Inflammatory macrophage treated with lipopolysaccharide for 1 hour (primary cell): ENCODE measurements at regions not wholly inside any gene's neighbourhood (a gene's known extent, or its start where the extent isn't known, plus 50 kb on each side); places are given as distances from the start of the nearest gene placed in this dataset.

ENCODE experiments used
- DNase-seq, 2 donors: peaks; one replicate each; pipeline ENCODE4 v3.0.0-alpha.2; 2020 to 2022

GRCh38 chr18:56270671-56271250 is 367.6 kb downstream of the TXNL1 start:
- DNase-seq, result no peak

- DNase-seq, result no peak
Measured at GRCh38 chr18:56269958-56270357, 368.4 kb downstream of the TXNL1 start.

DNA sequence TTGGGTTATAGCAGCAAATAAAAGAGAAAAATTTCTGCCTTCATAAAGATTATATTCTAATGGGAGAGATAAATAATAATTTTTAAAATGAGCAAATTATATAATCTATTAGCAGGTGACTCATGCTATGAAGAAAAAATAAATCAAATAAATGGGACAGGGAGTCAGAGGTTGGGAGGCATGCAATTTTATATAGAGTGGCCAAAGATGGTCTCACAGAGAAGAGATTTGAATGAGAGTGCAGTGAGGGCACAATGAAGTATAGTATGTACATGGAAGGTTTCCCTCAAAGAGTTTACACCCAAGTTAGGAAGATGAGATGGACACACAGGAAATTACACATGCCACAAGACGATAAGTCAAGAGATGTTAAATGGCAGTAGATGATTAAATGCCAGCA is 369.4 kb downstream of the TXNL1 start:
- no peak for DNase-seq

- no peak for DNase-seq
Measured at GRCh38 chr18:56267334-56267733, 371.1 kb downstream of the TXNL1 start.

DNA sequence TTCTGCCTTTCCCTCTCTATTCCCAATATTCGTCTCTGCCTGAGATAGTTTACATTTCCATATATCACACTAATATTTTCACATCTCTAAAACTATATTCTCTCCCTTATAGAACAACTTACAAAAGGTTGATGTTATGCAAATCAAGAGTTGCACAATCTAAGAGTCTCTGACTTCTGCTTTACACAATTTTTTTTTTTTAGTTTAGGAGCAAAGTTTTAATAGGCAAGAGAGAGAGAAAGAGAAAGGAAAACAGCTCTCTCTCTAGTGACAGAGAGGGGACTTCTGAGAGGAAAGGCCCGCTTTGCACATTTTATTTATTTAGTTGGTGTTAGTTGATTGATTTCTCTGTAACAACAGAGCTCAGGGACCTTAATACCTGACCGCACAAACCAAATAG is 380.2 kb downstream of the TXNL1 start:
- DNase-seq, result peak; percentile 94 to 96

DNA sequence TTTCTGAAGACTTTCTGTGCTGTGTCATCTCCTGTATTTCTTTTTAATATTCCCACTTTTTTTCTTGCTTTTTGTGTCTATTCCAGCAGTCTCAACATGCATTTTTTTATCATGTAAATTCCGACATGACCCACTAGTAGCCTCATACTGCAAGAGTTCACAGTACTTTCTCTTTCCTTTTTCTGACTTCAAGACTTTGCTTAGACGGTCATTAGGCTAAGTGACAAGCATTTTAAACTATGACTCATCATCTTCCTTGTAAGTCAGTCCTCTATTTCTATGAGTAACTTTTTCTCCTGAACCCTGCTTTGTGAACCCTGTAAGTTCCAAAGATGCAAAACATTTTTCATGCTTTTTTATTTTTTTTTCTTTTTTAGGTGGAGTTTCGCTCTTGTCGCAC is 381.2 kb downstream of the TXNL1 start:
- DNase-seq, result peak; percentile 84 to 95

DNA sequence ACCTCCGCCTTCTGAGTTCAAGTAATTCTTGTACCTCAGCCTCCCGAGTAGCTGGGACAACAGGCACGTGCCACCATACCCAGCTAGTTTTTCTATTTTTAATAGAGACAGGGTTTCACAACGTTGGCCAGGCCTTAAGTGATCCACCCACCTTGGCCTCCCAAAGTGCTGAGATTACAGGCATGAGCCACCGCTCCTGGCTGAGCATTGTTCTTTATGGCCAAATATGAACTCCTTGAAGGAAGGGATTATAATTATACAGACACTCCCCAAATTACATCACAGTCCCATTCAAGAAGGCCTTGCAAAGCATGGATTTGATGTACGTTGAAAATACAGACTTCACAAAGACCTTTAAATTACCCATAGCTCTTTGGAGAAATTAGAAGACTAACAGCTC is 381.7 kb downstream of the TXNL1 start:
- DNase-seq, result no peak

DNA sequence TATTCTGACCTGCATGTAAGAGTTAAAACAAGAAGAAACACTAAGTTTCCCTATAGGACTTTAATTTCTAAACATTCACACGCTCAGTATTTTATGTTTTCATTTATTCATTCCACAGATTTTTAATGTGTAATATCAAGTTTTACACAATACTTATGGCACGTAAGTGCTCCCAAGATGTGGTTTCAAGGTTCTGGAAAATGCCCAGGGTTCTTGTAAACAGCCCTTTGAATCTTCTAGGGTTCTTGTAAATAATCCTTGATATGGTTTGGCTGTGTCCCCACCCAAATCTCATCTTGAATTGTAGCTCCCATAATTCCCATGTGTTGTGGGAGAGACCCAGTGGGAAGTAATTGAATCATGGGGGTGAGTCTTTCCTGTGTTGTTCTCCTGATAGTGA is 383.0 kb downstream of the TXNL1 start:
- no peak for DNase-seq

DNA sequence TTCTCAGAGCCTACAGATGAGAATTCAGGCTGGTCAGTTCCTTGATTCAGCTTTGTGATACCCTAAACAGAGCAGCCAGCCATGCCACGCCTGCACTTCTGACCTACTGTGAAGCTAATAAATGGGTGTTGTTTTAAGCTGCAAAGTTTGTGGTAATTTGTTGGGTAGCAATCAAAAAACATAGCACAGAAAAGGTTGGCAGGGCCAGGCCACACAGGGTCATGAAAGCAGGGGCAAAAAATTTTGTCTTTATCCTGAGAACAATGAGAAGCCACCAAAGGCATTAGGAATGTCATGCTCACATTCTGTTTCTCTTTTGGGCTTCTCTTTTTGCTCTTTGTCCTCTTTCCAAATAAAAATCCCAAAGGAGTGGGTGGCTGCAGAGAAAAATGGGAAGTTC is 385.9 kb downstream of the TXNL1 start:
- DNase-seq, result peak in 1 of 2 donors; percentile 17

DNA sequence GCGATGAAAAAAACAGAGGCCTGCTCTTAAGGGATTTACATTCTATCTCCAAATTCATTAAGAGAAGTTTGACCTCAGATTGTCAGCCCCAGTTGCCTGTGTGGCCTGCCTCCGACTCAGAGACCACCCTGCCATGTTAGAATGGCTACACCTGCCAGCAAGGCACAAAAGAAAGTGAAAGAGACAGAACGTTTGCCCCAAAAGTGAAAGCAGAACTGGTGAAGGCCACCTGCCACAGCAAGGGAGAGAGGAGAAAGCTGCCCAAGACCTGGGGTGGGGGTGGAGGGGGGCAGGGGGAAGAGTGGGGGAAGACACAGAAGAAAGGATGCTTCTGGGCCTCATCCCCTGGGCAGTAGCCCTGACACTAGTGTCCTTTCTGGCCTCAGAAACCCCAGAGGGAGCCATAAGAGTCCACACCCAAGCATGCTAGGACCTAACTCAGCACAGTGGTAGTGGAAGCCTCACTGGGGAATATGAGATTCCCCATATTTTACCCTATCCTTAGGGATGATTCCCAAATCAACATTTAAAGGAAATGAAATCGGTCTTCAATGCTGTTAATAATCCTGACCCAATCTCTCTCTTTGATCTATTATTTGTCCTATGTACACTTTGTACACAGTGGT is 389.7 kb downstream of the TXNL1 start:
- no peak for DNase-seq

DNA sequence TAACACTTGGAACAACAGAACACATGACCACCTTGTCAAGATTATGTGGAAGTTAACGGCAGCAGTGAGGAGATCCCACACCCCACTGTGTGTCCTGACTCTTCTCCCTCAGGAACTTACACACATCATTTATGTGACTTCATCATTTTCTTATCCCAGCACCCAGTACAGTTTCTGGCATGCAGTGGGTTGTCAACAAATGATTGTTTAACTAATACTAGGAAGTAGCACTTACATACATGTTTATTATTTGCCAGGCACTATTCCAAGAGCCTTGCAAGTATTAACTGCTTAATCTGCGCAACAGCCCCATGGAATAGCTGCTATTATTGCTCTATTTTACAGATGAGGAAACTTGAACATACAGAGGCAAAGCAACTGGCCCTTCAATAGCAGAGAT is 391.5 kb downstream of the TXNL1 start:
- no peak for DNase-seq

DNA sequence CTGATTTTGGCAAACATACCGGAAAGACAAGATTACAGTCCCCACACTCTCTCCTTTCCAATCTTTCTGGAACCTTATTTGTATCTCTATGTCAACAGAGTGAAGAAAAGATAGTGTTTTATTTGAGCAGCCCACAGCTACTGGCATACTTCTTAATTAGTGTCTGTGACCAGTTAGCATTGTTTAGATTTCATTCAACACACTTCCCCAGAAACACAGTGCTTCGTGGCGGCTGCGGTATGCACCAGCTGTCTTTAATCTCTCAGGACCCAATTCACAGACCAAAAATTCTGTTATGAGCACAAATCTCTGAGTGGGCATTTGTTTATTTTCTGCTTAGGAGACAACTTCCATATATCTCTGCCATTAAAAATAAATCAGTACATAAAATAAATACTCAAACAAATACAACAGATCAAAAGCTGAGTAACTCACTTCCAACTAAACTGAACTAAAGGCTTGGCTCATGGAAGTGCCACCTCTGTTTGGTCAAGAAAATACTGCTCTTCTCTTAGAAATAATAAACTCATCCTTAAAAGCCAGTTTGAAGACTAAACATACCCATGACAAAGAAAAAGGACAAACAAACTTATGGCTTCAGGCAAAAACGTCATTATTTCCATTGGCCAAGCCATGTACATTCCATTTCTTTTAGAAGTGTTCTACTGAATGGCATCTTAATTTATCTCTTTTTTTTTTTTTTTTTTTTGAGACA is 392.4 kb downstream of the TXNL1 start:
- no peak for DNase-seq

- no peak for DNase-seq
Measured at GRCh38 chr18:56240405-56240804, 398.0 kb downstream of the TXNL1 start.

GRCh38 chr18:56238576-56238975 is 399.8 kb downstream of the TXNL1 start:
- DNase-seq, result peak; percentile 35 to 40

DNA sequence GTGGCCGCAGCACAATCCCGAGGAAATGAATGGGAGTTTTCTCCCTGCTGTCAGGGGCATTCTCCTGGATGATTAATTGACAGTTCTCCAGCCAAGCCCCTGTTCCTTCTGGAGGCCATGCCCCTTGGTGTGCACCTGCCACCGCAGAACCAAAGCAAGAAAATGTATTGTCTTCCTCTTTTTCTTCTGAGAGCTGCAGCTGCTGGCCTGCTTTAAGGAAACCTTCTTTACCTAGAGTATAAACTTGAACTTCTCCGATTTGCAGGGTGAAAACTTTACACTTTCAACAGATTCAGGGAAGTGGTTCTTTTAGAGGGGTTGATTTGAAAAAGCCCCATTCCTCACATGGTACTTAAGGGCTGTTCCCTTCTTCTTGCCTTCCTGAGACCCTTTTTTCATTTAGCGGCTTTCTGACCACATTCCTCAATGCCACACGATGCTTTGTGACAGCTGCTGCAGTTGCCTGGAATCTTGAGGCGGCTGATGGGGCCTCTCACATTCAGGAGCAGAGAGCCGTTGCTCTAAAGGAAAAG is 402.8 kb downstream of the TXNL1 start:
- no peak for DNase-seq

DNA sequence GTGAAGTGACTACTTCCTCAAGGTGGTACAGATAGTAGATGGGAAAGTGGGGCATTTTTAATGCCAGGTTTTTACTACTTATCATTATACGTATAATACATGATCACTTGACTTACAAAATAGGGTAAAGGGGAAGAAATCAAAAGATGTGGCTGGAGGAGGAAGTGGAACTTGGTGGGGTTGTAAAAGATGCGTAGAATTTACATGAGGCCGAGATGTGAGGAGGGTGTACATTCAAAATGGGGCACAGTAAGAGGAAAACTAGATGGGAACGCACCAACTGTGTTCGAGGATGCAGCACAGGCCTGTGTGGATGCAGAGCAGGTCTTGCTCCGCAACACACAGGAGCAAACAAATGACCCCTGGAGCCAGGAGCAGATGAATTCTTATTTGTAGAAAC is 403.3 kb downstream of the TXNL1 start:
- no peak for DNase-seq

GRCh38 chr18:56233595-56233994 is 404.8 kb downstream of the TXNL1 start:
- DNase-seq, result no peak

GRCh38 chr18:56226025-56226424 is 412.4 kb downstream of the TXNL1 start:
- DNase-seq, result no peak

DNA sequence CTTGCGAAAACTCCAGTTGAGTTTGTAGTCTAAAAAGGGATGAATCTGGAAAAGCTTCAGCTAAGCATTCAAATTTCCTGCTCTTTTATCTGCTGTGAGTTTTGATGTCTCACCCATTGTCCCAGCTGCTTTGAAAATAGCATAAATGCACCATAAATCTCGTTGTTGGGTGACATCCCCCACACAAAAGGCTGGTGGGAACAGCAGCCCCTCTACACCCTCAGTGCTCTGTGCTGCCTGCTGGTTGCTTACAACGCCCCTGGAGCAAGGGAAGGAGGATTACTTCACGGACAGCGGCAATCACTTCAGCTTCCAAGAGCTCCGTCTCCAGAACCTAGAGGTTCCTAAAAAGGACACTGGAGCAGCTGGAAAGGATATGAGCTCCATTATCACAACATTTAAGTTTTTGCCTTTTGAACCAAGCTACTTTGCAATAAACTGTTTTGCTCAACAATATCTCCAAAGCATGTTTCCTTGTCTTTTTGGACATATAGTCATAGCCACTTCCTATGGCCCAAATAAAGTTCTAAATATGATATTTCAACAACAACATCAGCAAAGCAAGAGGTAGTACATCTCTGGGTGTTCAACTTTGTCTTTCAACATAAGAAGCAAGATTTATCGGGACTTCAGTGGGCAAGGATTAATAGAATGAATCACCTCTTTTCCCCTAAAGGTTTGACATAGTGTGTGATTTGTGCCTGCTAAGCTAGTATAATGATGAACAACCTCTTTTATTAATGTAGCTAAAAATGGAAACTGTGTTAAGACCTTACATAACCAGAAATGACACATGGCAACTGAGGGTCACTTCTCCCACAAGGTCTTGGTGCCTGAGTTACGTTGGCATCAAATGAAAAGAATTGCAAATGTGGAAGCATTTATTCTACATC is 413.5 kb downstream of the TXNL1 start:
- DNase-seq, result no peak

GRCh38 chr18:56221195-56222065 is 417.0 kb downstream of the TXNL1 start:
- no peak for DNase-seq

DNA sequence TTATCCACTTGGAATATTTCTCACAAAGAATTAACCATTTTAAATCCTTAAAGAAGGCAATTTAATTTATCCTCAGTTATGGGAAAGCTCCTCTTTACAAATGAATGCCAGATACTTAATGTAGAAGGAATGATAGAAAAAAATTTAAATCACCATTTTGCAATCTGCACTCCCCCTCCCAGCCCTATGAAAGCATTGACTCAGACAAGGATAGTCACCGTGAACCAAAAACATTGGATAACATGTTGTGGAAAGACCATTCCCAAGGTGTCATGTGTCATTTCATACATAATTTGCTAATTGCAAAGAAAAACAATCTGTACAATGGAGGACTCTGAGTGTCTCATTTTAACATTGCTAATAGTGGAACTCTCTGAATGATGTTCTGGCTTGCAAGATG is 421.0 kb downstream of the TXNL1 start:
- no peak for DNase-seq

- DNase-seq, result no peak
Measured at GRCh38 chr18:56214706-56215105, 423.7 kb downstream of the TXNL1 start.
